SK-N-SH (cell line): ENCODE measurements at regions not wholly inside any gene's neighbourhood (a gene's known extent, or its start where the extent isn't known, plus 50 kb on each side); places are given as distances from the start of the nearest gene placed in this dataset.
A peak's percentile ranks its signal among the peaks of the same experiment; 100 is the strongest.

Experiments used
- CHD2 ChIP-seq: fragments of 150-350 bp; IDR thresholded peaks from 2 replicates; pipeline ENCODE4 v1.6.1; 2018; ENCODE audit warnings: low read length; ENCODE audit not compliant: partially characterized antibody
- ELF1 ChIP-seq: IDR thresholded peaks from 2 replicates; pipeline ENCODE4 v1.4.0; 2012
- EP300 ChIP-seq, 2 experiments: IDR thresholded peaks; 2 replicates each; pipeline versions ENCODE4 v1.4.0 to v1.6.1; 2012; ENCODE audit warnings: borderline replicate concordance in 1 of 2, low read depth in 1 of 2, low read length in 1 of 2
- EZH2phosphoT487 ChIP-seq: fragments of 200-600 bp; sonication (generic); IDR thresholded peaks from 2 replicates; pipeline ENCODE4 v1.6.1; 2017; ENCODE audit warnings: low read depth, mixed run types, mild to moderate bottlenecking, antibody characterized with exemption, moderate library complexity, borderline replicate concordance
- FOXM1 ChIP-seq: IDR thresholded peaks from 2 replicates; pipeline ENCODE4 v1.4.0; 2012; ENCODE audit warnings: low read depth, mild to moderate bottlenecking
- POLR2AphosphoS5 ChIP-seq: IDR thresholded peaks from 2 replicates; pipeline ENCODE4 v1.6.1; 2012; ENCODE audit warnings: low read depth, low read length
- RAD21 ChIP-seq: IDR thresholded peaks from 2 replicates; pipeline ENCODE4 v1.6.1; 2012; ENCODE audit warnings: mild to moderate bottlenecking, low read length
- TCF12 ChIP-seq: IDR thresholded peaks from 2 replicates; pipeline ENCODE4 v1.4.0; 2012
- TEAD4 ChIP-seq: IDR thresholded peaks from 2 replicates; pipeline ENCODE4 v1.4.0; 2012; ENCODE audit warnings: mild to moderate bottlenecking, borderline replicate concordance; ENCODE audit not compliant: insufficient read depth
- YY1 ChIP-seq: IDR thresholded peaks from 2 replicates; pipeline ENCODE4 v1.4.0; 2012; ENCODE audit warnings: low read depth, mild to moderate bottlenecking
- TF ChIP-seq, protein P1 (sequence below): fragments of 200-600 bp; sonication (generic); IDR thresholded peaks from 2 replicates; pipeline ENCODE4 v1.6.1; 2017; ENCODE audit warnings: antibody characterized with exemption, mild to moderate bottlenecking, moderate library complexity
- TF ChIP-seq, protein P2 (sequence below): IDR thresholded peaks from 2 replicates; pipeline ENCODE4 v1.4.0; 2012; ENCODE audit warnings: low read depth
- TF ChIP-seq, protein P3 (sequence below): IDR thresholded peaks from 2 replicates; pipeline ENCODE4 v1.6.1; 2012; ENCODE audit warnings: mild to moderate bottlenecking, low read depth, low read length, moderate library complexity

DNA sequence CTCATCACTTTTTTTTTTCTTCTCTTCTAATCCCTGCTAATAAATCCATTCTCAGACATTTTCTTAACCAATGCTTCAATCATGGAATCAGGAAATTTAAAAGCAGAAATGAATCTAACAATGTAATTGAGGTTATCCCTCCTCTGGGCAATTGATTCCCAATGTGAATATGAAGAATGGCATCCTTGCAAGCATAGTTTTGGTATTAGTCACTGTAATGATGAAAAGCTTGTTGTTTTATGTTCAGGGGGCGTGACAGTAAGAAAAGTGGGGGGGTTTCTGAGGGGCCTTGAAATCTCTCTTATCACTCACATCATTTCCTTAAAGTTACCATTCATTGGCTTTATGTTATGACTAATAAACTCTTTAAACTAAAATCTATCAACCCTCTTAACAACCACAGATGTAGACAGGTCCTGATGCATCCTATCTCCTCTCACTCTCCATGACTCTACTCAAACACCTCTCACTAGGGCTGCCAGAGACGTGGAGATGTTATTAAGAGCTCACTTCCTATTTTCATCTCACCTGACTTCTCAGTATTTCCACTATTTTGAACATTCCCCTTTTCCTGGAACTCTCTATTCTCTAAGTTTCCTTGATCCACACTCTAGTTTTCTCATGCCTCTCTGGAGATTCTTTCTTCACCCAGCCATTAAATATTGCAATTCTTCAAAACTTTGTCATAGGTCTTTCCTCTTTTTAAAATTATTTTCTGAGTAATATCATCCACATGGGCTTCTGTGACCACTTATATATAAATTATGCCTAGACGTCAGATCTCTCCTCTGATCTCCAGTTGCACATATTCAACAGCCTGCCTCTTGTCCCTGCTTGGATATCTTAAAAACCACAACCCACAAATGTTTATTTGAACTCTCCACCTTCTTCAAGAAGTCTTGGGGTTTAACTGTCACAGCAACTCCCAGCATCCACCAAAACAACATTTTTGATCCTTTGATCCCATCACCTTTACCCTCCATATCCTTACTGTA is 332.9 kb downstream of the CDH2 start:
- TF ChIP-seq, protein P1, sequence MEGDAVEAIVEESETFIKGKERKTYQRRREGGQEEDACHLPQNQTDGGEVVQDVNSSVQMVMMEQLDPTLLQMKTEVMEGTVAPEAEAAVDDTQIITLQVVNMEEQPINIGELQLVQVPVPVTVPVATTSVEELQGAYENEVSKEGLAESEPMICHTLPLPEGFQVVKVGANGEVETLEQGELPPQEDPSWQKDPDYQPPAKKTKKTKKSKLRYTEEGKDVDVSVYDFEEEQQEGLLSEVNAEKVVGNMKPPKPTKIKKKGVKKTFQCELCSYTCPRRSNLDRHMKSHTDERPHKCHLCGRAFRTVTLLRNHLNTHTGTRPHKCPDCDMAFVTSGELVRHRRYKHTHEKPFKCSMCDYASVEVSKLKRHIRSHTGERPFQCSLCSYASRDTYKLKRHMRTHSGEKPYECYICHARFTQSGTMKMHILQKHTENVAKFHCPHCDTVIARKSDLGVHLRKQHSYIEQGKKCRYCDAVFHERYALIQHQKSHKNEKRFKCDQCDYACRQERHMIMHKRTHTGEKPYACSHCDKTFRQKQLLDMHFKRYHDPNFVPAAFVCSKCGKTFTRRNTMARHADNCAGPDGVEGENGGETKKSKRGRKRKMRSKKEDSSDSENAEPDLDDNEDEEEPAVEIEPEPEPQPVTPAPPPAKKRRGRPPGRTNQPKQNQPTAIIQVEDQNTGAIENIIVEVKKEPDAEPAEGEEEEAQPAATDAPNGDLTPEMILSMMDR, result no peak
- TF ChIP-seq TEAD4, result peak; percentile 61; the same call in 1 of the 2 replicates
- no peak for TF ChIP-seq CHD2
- TF ChIP-seq, protein P2, sequence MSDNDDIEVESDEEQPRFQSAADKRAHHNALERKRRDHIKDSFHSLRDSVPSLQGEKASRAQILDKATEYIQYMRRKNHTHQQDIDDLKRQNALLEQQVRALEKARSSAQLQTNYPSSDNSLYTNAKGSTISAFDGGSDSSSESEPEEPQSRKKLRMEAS, result no peak
- no peak for TF ChIP-seq POLR2AphosphoS5
- TF ChIP-seq TCF12, result peak; percentile 73
- TF ChIP-seq EP300 (IDR thresholded peaks at IDR 0.05; ENCODE audit: borderline replicate concordance in 1 of 2, low read depth in 1 of 2, low read length in 1 of 2), result peak in 1 of 2 experiments; percentile 43; a peak in 1 of 4 replicates
- peak; percentile 21; the same call in 1 of the 2 replicates for TF ChIP-seq ELF1
- TF ChIP-seq, protein P3, sequence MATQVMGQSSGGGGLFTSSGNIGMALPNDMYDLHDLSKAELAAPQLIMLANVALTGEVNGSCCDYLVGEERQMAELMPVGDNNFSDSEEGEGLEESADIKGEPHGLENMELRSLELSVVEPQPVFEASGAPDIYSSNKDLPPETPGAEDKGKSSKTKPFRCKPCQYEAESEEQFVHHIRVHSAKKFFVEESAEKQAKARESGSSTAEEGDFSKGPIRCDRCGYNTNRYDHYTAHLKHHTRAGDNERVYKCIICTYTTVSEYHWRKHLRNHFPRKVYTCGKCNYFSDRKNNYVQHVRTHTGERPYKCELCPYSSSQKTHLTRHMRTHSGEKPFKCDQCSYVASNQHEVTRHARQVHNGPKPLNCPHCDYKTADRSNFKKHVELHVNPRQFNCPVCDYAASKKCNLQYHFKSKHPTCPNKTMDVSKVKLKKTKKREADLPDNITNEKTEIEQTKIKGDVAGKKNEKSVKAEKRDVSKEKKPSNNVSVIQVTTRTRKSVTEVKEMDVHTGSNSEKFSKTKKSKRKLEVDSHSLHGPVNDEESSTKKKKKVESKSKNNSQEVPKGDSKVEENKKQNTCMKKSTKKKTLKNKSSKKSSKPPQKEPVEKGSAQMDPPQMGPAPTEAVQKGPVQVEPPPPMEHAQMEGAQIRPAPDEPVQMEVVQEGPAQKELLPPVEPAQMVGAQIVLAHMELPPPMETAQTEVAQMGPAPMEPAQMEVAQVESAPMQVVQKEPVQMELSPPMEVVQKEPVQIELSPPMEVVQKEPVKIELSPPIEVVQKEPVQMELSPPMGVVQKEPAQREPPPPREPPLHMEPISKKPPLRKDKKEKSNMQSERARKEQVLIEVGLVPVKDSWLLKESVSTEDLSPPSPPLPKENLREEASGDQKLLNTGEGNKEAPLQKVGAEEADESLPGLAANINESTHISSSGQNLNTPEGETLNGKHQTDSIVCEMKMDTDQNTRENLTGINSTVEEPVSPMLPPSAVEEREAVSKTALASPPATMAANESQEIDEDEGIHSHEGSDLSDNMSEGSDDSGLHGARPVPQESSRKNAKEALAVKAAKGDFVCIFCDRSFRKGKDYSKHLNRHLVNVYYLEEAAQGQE, result no peak
- no peak for TF ChIP-seq RAD21
- no peak for TF ChIP-seq EZH2phosphoT487
- TF ChIP-seq FOXM1, result no peak
- no peak for TF ChIP-seq YY1
